GM23338 (cell line): ENCODE measurements at regions not wholly inside any gene's neighbourhood (a gene's known extent, or its start where the extent isn't known, plus 50 kb on each side); places are given as distances from the start of the nearest gene placed in this dataset.
A peak's percentile ranks its signal among the peaks of the same experiment; 100 is the strongest.

Source experiments
- ATAC-seq: fragments of 200-7000 bp; cut with Tn5 transposase; 3 replicates; pipeline ENCODE4 v1.9.1; 2020
- DNase-seq: peaks from one replicate; pipeline ENCODE4 v3.0.0-alpha.2; 2015; ENCODE audit warnings: low spot score
- H2AFZ ChIP-seq: fragments of 200-600 bp; sonication (generic); 2 replicates; pipeline ENCODE4 v1.8.0; 2016; ENCODE audit warnings: antibody characterized with exemption, mild to moderate bottlenecking, moderate library complexity
- H3F3A ChIP-seq: fragments of 200-600 bp; sonication (generic); replicated peaks from 2 replicates; pipeline ENCODE4 v1.8.0; 2017; ENCODE audit warnings: antibody characterized with exemption, mixed run types, low read depth
- H3K27ac ChIP-seq: fragments of 200-600 bp; sonication (generic); 2 replicates; pipeline ENCODE4 v1.6.1; 2016; ENCODE audit warnings: low read depth
- H3K27me3 ChIP-seq: fragments of 200-600 bp; sonication (generic); 2 replicates; pipeline ENCODE4 v1.8.0; 2016; ENCODE audit warnings: mild to moderate bottlenecking, mixed run types, moderate library complexity; ENCODE audit not compliant: insufficient read depth
- H3K36me3 ChIP-seq: fragments of 200-600 bp; sonication (generic); 2 replicates; pipeline ENCODE4 v1.8.0; 2016; ENCODE audit warnings: mild to moderate bottlenecking; ENCODE audit not compliant: insufficient read depth
- H3K4me1 ChIP-seq: fragments of 200-600 bp; sonication (generic); 2 replicates; pipeline ENCODE4 v1.8.0; 2016; ENCODE audit warnings: mild to moderate bottlenecking, moderate library complexity; ENCODE audit not compliant: insufficient read depth
- H3K4me2 ChIP-seq: fragments of 200-600 bp; sonication (generic); 2 replicates; pipeline ENCODE4 v1.7.1; 2017; ENCODE audit warnings: mixed run types
- H3K4me3 ChIP-seq: fragments of 200-600 bp; sonication (generic); 2 replicates; pipeline ENCODE4 v1.6.1; 2016; ENCODE audit warnings: mixed run types
- H3K79me2 ChIP-seq: fragments of 200-600 bp; sonication (generic); replicated peaks from 2 replicates; pipeline ENCODE4 v1.8.0; 2017; ENCODE audit warnings: mild to moderate bottlenecking; ENCODE audit not compliant: insufficient read depth
- H3K9me2 ChIP-seq: fragments of 200-600 bp; sonication (generic); 2 replicates; pipeline ENCODE4 v1.8.0; 2017; ENCODE audit not compliant: insufficient read depth
- H4K20me1 ChIP-seq: fragments of 200-600 bp; sonication (generic); replicated peaks from 2 replicates; pipeline ENCODE4 v1.8.0; 2017; ENCODE audit warnings: mild to moderate bottlenecking; ENCODE audit not compliant: insufficient read depth
- H3K27ac Mint-ChIP-seq: 2 replicates; pipeline ENCODE4 v1.8.0; 2020; ENCODE audit warnings: inconsistent platforms, mild to moderate bottlenecking, moderate library complexity, mixed read lengths
- H3K27me3 Mint-ChIP-seq: 3 replicates; pipeline ENCODE4 v1.8.0; 2022; ENCODE audit warnings: low read depth, mild to moderate bottlenecking, moderate library complexity, mixed read lengths, inconsistent platforms; ENCODE audit not compliant: insufficient read depth, poor library complexity
- H3K36me3 Mint-ChIP-seq: 3 replicates; pipeline ENCODE4 v1.8.0; 2021; ENCODE audit warnings: low read depth, mild to moderate bottlenecking, inconsistent platforms, moderate library complexity, mixed read lengths
- H3K4me1 Mint-ChIP-seq: 3 replicates; pipeline ENCODE4 v1.8.0; 2020; ENCODE audit warnings: mild to moderate bottlenecking, inconsistent platforms, mixed read lengths
- H3K4me3 Mint-ChIP-seq: 3 replicates; pipeline ENCODE4 v1.8.0; 2021; ENCODE audit warnings: moderate library complexity, mild to moderate bottlenecking, inconsistent platforms, mixed read lengths
- H3K9me3 Mint-ChIP-seq: 3 replicates; pipeline ENCODE4 v1.8.0; 2020; ENCODE audit warnings: moderate library complexity, mild to moderate bottlenecking, inconsistent platforms, mixed read lengths
- CREB1 ChIP-seq: fragments of 250-450 bp; sonication (Bioruptor Pico); IDR thresholded peaks from 2 replicates; pipeline ENCODE4 v1.5.0; 2020; ENCODE audit warnings: low read depth, mild to moderate bottlenecking, moderate library complexity
- EZH2 ChIP-seq: fragments of 200-600 bp; sonication (generic); IDR thresholded peaks from one replicate; pipeline ENCODE4 v1.8.0; 2017; ENCODE audit warnings: antibody characterized with exemption, mild to moderate bottlenecking, low read depth; ENCODE audit not compliant: unreplicated experiment
- EZH2phosphoT487 ChIP-seq: fragments of 200-600 bp; sonication (generic); IDR thresholded peaks from one replicate; pipeline ENCODE4 v1.8.1; 2018; ENCODE audit warnings: antibody characterized with exemption; ENCODE audit not compliant: unreplicated experiment
- JUNB ChIP-seq: IDR thresholded peaks from one replicate; pipeline ENCODE4 v1.6.1; 2016; ENCODE audit warnings: antibody characterized with exemption; ENCODE audit not compliant: unreplicated experiment
- NANOG ChIP-seq: IDR thresholded peaks from 2 replicates; pipeline ENCODE4 v1.6.1; 2016; ENCODE audit warnings: antibody characterized with exemption, borderline replicate concordance
- POLR2AphosphoS5 ChIP-seq: IDR thresholded peaks from 2 replicates; pipeline ENCODE4 v1.6.1; 2016; ENCODE audit warnings: antibody characterized with exemption, low read depth
- REST ChIP-seq: IDR thresholded peaks from one replicate; pipeline ENCODE4 v1.6.1; 2018; ENCODE audit warnings: antibody characterized with exemption; ENCODE audit not compliant: unreplicated experiment
- STAT1 ChIP-seq: IDR thresholded peaks from one replicate; pipeline ENCODE4 v1.6.1; 2016; ENCODE audit warnings: antibody characterized with exemption; ENCODE audit not compliant: unreplicated experiment
- ZNF114 ChIP-seq: fragments of 250-450 bp; sonication (Bioruptor Pico); IDR thresholded peaks from 2 replicates; pipeline ENCODE4 v1.5.0; 2020; ENCODE audit warnings: mild to moderate bottlenecking, moderate library complexity
- ZNF331 ChIP-seq: fragments of 250-450 bp; sonication (Bioruptor Pico); IDR thresholded peaks from 2 replicates; pipeline ENCODE4 v1.5.0; 2020; ENCODE audit warnings: low read depth, mild to moderate bottlenecking, moderate library complexity
- ZNF462 ChIP-seq: fragments of 250-450 bp; sonication (Bioruptor Pico); IDR thresholded peaks from 2 replicates; pipeline ENCODE4 v1.5.0; 2020; ENCODE audit warnings: mild to moderate bottlenecking, moderate library complexity
- TF ChIP-seq, protein P1 (sequence below), 2 experiments: fragments of 200-600 bp in 1 of 2; sonication (generic) in 1 of 2; conservative IDR thresholded peaks; 2 replicates each; pipeline versions ENCODE4 v1.5.1 to v1.6.1; 2016 to 2017; ENCODE audit warnings: antibody characterized with exemption in 2 of 2, low read depth in 2 of 2, mild to moderate bottlenecking in 2 of 2, moderate library complexity in 1 of 2
- TF ChIP-seq, protein P2 (sequence below): IDR thresholded peaks from 2 replicates; pipeline ENCODE4 v1.6.1; 2016; ENCODE audit warnings: antibody characterized with exemption

- Mint-ChIP-seq H3K27ac (no peak overlapping the region), H3K4me1 (no peaks in the 10 kb centered on the region; the same call in 2 of the 3 replicates), H3K4me3 (no peak overlapping the region), H3K27me3 (no peaks in the 10 kb centered on the region), H3K36me3 (no peaks in the 10 kb centered on the region), H3K9me3 (no peaks in the 10 kb centered on the region)
- no peak overlapping the region for H3K4me3 ChIP-seq
- no peaks in the 10 kb centered on the region for H4K20me1 ChIP-seq
- no peak for TF ChIP-seq EZH2
- no peak for TF ChIP-seq POLR2AphosphoS5
- TF ChIP-seq ZNF114 (CRISPR knock-in tag): no peak
- TF ChIP-seq, protein P1, sequence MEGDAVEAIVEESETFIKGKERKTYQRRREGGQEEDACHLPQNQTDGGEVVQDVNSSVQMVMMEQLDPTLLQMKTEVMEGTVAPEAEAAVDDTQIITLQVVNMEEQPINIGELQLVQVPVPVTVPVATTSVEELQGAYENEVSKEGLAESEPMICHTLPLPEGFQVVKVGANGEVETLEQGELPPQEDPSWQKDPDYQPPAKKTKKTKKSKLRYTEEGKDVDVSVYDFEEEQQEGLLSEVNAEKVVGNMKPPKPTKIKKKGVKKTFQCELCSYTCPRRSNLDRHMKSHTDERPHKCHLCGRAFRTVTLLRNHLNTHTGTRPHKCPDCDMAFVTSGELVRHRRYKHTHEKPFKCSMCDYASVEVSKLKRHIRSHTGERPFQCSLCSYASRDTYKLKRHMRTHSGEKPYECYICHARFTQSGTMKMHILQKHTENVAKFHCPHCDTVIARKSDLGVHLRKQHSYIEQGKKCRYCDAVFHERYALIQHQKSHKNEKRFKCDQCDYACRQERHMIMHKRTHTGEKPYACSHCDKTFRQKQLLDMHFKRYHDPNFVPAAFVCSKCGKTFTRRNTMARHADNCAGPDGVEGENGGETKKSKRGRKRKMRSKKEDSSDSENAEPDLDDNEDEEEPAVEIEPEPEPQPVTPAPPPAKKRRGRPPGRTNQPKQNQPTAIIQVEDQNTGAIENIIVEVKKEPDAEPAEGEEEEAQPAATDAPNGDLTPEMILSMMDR (conservative IDR thresholded peaks at IDR 0.05; ENCODE audit: low read depth in 2 of 2): no peak
- TF ChIP-seq ZNF331 (CRISPR knock-in tag): no peak
- TF ChIP-seq, protein P2, sequence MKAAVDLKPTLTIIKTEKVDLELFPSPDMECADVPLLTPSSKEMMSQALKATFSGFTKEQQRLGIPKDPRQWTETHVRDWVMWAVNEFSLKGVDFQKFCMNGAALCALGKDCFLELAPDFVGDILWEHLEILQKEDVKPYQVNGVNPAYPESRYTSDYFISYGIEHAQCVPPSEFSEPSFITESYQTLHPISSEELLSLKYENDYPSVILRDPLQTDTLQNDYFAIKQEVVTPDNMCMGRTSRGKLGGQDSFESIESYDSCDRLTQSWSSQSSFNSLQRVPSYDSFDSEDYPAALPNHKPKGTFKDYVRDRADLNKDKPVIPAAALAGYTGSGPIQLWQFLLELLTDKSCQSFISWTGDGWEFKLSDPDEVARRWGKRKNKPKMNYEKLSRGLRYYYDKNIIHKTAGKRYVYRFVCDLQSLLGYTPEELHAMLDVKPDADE: no peak
- TF ChIP-seq NANOG: no peak
- TF ChIP-seq ZNF462: no peak
- no peak for TF ChIP-seq REST
- TF ChIP-seq STAT1: no peak
- TF ChIP-seq CREB1 (CRISPR knock-in tag): no peak
- no peak for TF ChIP-seq EZH2phosphoT487
- no peak for TF ChIP-seq JUNB
- no peak overlapping the region for H3K4me2 ChIP-seq
- H3K27me3 ChIP-seq: no peaks in the 10 kb centered on the region
- H2AFZ ChIP-seq: peak overlapping the region; percentile 53; the same call in 1 of the 2 replicates
- H3K36me3 ChIP-seq: no peaks in the 10 kb centered on the region
- DNase-seq: no peak
- H3K4me1 ChIP-seq: no peaks in the 10 kb centered on the region
- H3K79me2 ChIP-seq: no peaks in the 10 kb centered on the region
- H3F3A ChIP-seq: no peaks in the 10 kb centered on the region
- ATAC-seq: no peak
- no peak overlapping the region for H3K27ac ChIP-seq
- H3K9me2 ChIP-seq: 0 out of 2 replicates have a peak, but pooled peaks cover 2% of the 10 kb centered on the region
Observed at GRCh38 chr2:175535631-175536030, 354.1 kb upstream of the ATP5MC3 start.
